ENCODE measurements at regions not wholly inside any gene's neighbourhood (a gene's known extent, or its start where the extent isn't known, plus 50 kb on each side); places are given as distances from the start of the nearest gene placed in this dataset.

DNA sequence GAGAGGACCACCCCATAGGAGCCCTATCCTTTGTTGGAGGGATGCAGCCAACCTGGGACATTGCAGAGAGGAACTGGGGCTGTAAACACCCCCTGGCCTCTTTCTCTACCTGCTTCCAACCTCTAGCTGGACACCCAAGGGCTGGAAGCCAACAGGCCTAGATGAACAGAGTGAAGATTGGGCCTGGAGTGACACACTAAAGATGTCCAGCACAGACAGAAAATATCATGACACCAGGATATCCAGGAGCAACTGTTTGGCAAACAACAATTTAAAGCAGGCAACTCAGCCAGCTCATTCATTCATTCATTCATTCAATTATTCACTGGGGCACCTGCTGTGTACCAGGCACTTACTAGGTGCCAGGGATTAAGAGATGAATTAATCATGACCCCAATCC, 125.0 kb upstream of the NCOR2 start:
- Mint-ChIP-seq H3K4me1 (peaks cover 16% of the 10 kb centered on the region), H3K36me3 (ENCODE audit: low read depth) (no peaks in the 10 kb centered on the region), H3K27me3 (peaks cover 10% of the 10 kb centered on the region), H3K4me3 (no peak overlapping the region), H3K9me3 (peaks cover 11% of the 10 kb centered on the region), H3K27ac (no peak overlapping the region)
- TF ChIP-seq, protein P1, sequence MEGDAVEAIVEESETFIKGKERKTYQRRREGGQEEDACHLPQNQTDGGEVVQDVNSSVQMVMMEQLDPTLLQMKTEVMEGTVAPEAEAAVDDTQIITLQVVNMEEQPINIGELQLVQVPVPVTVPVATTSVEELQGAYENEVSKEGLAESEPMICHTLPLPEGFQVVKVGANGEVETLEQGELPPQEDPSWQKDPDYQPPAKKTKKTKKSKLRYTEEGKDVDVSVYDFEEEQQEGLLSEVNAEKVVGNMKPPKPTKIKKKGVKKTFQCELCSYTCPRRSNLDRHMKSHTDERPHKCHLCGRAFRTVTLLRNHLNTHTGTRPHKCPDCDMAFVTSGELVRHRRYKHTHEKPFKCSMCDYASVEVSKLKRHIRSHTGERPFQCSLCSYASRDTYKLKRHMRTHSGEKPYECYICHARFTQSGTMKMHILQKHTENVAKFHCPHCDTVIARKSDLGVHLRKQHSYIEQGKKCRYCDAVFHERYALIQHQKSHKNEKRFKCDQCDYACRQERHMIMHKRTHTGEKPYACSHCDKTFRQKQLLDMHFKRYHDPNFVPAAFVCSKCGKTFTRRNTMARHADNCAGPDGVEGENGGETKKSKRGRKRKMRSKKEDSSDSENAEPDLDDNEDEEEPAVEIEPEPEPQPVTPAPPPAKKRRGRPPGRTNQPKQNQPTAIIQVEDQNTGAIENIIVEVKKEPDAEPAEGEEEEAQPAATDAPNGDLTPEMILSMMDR (IDR thresholded peaks at IDR 0.05), result no peak
- ChIA-PET POLR2A (no interaction called here), CTCF (no interaction called here)
- intact Hi-C loops (cut with micrococcal nuclease), result no loop called here
- ATAC-seq (ENCODE audit: low read depth) (no peak), DNase-seq (no peak)

GRCh38 chr12:124691429-124691828, 124.0 kb upstream of the NCOR2 start:
- ATAC-seq (ENCODE audit: low read depth), result no peak
- no peaks in the 10 kb centered on the region for H3K36me3 Mint-ChIP-seq (ENCODE audit: low read depth)
- CTCF ChIA-PET, result no interaction called here
- intact Hi-C loops (cut with micrococcal nuclease), result no loop called here
- H3K27me3 Mint-ChIP-seq, result peaks cover 11% of the 10 kb centered on the region
- no peak overlapping the region for H3K4me3 Mint-ChIP-seq
- no peak overlapping the region for H3K27ac Mint-ChIP-seq
- no peak for DNase-seq
- TF ChIP-seq, protein P1 (IDR thresholded peaks at IDR 0.05), result no peak
- H3K4me1 Mint-ChIP-seq, result peaks cover 18% of the 10 kb centered on the region
- H3K9me3 Mint-ChIP-seq, result peaks cover 11% of the 10 kb centered on the region
- POLR2A ChIA-PET, result interaction anchor here (0.5 kb wide), 1 partner anchor 15 kb away, joined by 3 read pairs; no protein-coding TSS in a partner anchor

DNA sequence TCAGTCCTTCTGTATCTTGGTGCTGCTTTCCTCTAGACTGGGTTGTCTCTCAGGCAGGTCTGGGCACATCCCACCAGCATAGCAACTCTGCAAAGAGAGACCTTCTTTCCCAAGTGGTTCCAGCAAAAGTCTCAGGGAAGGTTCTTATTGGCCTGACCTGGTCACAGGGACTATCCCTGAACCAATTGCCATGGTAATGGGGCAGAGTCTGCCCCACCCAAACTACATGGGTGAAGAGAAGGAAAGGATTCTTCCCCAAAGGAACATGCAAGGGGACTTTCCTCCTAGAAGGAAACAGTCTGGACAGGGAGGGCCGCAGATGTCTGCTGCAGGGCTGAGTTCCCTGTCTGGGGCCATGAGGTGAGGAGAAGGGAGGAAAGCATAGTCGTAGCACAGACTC, 122.2 kb upstream of the NCOR2 start:
- peaks cover 11% of the 10 kb centered on the region for H3K9me3 Mint-ChIP-seq
- peaks cover 18% of the 10 kb centered on the region for H3K4me1 Mint-ChIP-seq
- no peak for DNase-seq
- no peaks in the 10 kb centered on the region for H3K36me3 Mint-ChIP-seq (ENCODE audit: low read depth)
- H3K27me3 Mint-ChIP-seq, result peaks cover 13% of the 10 kb centered on the region
- no peak for ATAC-seq (ENCODE audit: low read depth)
- intact Hi-C loops (cut with micrococcal nuclease), result loop anchor here (2.0 kb wide), 1 partner anchor 71 kb away; no protein-coding TSS in a partner anchor
- H3K27ac Mint-ChIP-seq, result no peak overlapping the region
- no peak overlapping the region for H3K4me3 Mint-ChIP-seq
- POLR2A ChIA-PET, result no interaction called here
- CTCF ChIA-PET, result no interaction called here
- TF ChIP-seq, protein P1 (IDR thresholded peaks at IDR 0.05), result no peak

- no peaks in the 10 kb centered on the region for H3K36me3 Mint-ChIP-seq (ENCODE audit: low read depth)
- intact Hi-C loops (cut with micrococcal nuclease), result loop anchor here (2.0 kb wide), 1 partner anchor 72 kb away; no protein-coding TSS in a partner anchor
- TF ChIP-seq, protein P1 (IDR thresholded peaks at IDR 0.05), result no peak
- ChIA-PET POLR2A (interaction anchor here (0.7 kb wide), 1 partner anchor 305 kb away, joined by 3 read pairs; the partner anchor contains the start of gene BRI3BP), CTCF (no interaction called here)
- no peak for ATAC-seq (ENCODE audit: low read depth)
- no peak for DNase-seq
- H3K27me3 Mint-ChIP-seq, result peaks cover 13% of the 10 kb centered on the region
- H3K4me3 Mint-ChIP-seq, result no peak overlapping the region
- H3K27ac Mint-ChIP-seq, result no peak overlapping the region
- H3K9me3 Mint-ChIP-seq, result peaks cover 11% of the 10 kb centered on the region
- peaks cover 14% of the 10 kb centered on the region for H3K4me1 Mint-ChIP-seq
These were observed 121.1 kb upstream of the NCOR2 start for GRCh38 chr12:124688356-124688992.

DNA sequence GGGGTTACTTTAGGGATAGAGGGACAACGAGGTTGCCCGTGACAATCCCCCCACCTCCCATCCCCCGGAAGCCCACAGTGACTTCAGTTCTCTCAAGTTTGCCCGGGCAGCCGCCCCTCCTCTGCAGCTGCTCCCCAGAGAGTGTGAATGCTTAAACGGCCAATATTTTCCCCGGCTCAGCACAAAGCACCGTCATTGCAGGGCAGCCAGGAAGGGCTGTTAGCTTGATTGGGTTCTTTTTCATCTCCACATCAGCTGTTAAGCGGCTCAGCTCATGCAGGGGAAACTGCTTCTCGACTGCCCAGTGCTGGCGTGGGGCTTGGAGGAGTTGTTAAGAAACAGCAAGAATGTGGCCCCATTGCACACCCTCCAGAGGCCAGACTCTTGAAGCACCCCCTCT, 120.5 kb upstream of the NCOR2 start:
- no peaks in the 10 kb centered on the region for H3K36me3 Mint-ChIP-seq (ENCODE audit: low read depth)
- H3K27ac Mint-ChIP-seq, result no peak overlapping the region
- H3K4me3 Mint-ChIP-seq, result no peak overlapping the region
- intact Hi-C loops (cut with micrococcal nuclease), result loop anchor here (2.0 kb wide), 1 partner anchor 73 kb away; no protein-coding TSS in a partner anchor
- POLR2A ChIA-PET, result interaction anchor here (0.7 kb wide), 1 partner anchor 305 kb away, joined by 3 read pairs; the partner anchor contains the start of gene BRI3BP
- DNase-seq (no peak), ATAC-seq (ENCODE audit: low read depth) (peak; percentile 40)
- H3K4me1 Mint-ChIP-seq, result peaks cover 14% of the 10 kb centered on the region
- TF ChIP-seq, protein P1 (IDR thresholded peaks at IDR 0.05), result no peak
- H3K9me3 Mint-ChIP-seq, result peaks cover 11% of the 10 kb centered on the region
- CTCF ChIA-PET, result no interaction called here
- peaks cover 13% of the 10 kb centered on the region for H3K27me3 Mint-ChIP-seq

Data from activated B cell treated with CpG ODN at 0.5 μM for 24 hours (primary cell).